ENCODE measurements at regions not wholly inside any gene's neighbourhood (a gene's known extent, or its start where the extent isn't known, plus 50 kb on each side); places are given as distances from the start of the nearest gene placed in this dataset.

DNA sequence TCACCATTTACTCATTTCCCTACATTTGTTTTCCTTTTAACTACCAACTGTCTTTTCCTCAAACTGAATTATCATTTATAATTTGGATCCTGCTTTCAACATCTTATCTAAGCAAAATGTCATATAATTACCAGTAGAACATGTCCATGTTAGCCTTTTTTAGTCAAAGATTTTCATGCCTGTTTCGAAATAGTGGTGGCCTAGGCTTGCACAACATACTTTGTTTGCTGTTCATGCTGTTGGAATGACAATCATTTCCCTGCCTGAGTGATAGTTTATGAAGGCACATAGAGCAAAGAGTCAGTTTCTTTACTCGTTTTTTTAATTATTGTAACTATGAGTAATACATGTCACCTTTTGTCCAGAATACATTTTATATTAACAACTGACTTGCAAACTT lies 144.3 kb upstream of the ANO3 start:
- TF ChIP-seq, protein P1, sequence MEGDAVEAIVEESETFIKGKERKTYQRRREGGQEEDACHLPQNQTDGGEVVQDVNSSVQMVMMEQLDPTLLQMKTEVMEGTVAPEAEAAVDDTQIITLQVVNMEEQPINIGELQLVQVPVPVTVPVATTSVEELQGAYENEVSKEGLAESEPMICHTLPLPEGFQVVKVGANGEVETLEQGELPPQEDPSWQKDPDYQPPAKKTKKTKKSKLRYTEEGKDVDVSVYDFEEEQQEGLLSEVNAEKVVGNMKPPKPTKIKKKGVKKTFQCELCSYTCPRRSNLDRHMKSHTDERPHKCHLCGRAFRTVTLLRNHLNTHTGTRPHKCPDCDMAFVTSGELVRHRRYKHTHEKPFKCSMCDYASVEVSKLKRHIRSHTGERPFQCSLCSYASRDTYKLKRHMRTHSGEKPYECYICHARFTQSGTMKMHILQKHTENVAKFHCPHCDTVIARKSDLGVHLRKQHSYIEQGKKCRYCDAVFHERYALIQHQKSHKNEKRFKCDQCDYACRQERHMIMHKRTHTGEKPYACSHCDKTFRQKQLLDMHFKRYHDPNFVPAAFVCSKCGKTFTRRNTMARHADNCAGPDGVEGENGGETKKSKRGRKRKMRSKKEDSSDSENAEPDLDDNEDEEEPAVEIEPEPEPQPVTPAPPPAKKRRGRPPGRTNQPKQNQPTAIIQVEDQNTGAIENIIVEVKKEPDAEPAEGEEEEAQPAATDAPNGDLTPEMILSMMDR (conservative IDR thresholded peaks at IDR 0.05; ENCODE audit: low read length), result no peak
- TF ChIP-seq EZH2phosphoT487 (IDR thresholded peaks at IDR 0.05; ENCODE audit: borderline replicate concordance, low read depth, low read length), result no peak
